NCI-H2107 (cell line): ENCODE measurements at regions not wholly inside any gene's neighbourhood (a gene's known extent, or its start where the extent isn't known, plus 50 kb on each side); places are given as distances from the start of the nearest gene placed in this dataset.
A peak's percentile ranks its signal among the peaks of the same experiment; 100 is the strongest.

Source experiments
- DNase-seq: peaks from one replicate; lab custom pipeline; 2025; lab: John Stamatoyannopoulos, UW

DNA sequence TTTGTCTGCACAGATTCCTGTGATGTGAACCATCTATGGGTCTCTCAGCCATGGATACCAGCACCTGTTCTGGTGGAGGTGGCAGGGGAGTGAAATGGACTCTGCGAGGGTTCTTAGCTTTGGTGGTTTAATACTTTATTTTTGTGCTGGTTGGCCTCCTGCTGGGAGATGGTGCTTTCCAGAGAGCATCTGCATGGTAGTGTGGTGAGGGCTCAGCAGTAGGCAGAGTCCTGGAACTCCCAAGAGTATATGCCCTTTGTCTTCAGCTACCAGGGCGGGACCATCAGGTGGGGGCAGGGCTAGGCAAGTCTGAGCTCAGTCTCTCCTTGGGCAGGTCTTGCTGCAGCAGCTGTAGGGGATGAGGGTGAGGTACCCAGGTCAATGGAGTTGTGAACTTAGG lies 97.5 kb upstream of the TRIM2 start:
- DNase-seq: peak; percentile 38

DNA sequence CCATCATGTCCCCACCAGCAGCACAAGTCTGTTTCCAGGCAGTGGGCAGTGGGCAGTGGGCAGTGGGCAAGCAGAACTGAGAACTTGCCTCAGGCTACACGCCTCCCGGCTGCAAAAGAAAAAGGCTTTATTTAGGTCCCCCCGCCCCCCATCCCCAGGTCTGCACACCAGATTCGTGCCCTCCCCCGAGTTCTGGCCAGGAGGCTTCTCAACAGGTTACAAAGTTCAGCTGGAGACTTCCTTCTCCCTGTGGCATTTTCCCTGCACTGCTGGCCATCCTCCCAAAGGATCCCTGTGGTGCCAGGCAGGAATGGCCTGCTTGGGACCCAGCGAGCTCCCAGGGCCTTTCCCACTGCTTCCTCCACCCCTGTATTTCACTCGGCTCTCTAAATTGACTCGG lies 97.0 kb upstream of the TRIM2 start:
- no peak for DNase-seq

DNA sequence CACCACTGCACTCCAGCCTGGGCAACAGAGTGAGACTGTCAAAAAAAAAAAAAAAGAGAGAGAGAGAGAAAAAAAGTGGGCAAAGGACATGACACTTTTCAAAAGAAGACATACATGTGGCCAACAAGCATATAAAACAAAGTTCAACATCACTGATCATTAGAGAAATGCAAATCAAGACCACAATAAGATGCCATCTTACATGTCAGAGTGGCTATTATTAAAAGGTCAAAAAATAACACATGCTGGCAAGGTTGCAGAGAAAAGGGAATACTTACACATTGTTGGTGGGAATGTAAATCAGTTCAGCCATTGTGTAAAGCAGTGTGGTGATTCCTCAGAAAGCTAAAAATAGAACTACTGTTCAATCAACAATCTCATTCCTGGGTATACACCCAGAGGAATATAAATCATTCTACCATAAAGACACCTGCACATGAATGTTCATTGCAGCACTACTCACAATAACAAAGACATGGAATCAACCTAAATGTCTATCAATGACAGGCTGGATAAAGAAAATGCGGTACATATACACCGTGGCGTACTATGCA lies 94.9 kb upstream of the TRIM2 start:
- DNase-seq: no peak

- DNase-seq: no peak
Measured at GRCh38 chr4:153110739-153111138, 93.5 kb upstream of the TRIM2 start.

DNA sequence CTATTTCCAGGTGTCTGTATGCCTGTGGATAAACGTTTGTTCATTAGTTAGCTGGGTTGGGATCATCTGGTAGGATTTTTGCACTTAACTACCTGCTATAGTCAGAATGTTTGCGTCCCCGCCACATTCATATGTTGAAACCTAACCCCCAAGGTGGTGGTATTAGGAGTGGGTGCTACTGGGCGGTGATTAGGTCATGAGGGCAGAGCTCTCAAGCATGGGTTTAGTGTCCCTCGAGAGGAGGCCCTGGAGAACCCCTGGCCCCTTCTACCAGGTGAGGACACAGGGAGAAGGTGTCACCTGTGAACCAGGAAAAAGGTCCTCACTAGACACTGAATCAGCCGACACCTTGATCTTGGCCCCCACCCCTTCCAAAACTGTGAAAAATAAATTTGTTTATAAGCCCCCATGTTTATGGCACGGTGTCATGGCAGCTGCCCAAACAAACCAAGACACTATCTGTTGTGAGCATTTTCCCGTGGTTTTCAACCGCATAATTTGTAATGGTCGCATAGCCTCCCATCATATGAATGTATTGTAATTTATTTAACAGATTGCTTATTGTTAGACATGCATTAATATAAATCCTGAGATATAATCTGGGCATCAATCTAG lies 92.7 kb upstream of the TRIM2 start:
- no peak for DNase-seq

GRCh38 chr4:153112041-153112441 lies 92.2 kb upstream of the TRIM2 start:
- no peak for DNase-seq

- no peak for DNase-seq
Measured at GRCh38 chr4:153113061-153113837, 91.0 kb upstream of the TRIM2 start.

DNA sequence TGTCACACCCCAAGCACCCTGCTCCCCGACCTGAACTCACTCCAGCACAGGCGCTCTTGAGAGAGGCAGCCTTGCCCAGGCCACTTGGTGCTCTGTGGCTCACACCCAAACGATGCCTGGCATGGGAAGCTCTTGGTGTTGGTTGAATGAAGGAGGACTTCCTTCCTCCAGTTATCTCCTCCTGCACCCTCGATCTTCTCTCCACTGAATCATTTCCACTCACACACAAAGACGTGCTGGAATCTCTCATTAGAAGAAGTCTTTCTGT lies 90.5 kb upstream of the TRIM2 start:
- DNase-seq: no peak

- DNase-seq: no peak
Measured at GRCh38 chr4:153114771-153115321, 89.4 kb upstream of the TRIM2 start.

- no peak for DNase-seq
Measured at GRCh38 chr4:153115322-153116290, 88.6 kb upstream of the TRIM2 start.

- no peak for DNase-seq
Measured at GRCh38 chr4:153116291-153116680, 88.0 kb upstream of the TRIM2 start.

GRCh38 chr4:153116801-153117200 lies 87.4 kb upstream of the TRIM2 start:
- no peak for DNase-seq

- DNase-seq: no peak
Measured at GRCh38 chr4:153117554-153117953, 86.7 kb upstream of the TRIM2 start.

DNA sequence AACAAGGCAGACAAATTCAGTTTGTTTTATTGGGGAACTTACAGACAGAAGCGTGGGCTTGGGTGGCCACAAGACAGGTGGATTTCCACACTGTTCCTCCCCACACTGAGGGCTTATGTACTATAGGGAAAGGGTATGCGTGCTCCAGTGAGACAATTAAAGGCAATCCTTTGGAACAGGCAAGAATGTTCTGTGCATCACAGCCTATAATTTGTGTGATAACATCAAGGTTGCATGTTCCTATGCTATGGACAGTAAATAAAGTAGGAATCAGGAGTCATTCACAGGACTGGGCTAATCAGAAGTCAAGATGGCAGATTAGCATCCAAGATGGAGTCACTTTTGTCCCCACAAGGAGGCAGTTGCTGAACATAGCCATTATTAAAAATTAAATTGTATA lies 84.6 kb upstream of the TRIM2 start:
- DNase-seq: no peak

DNA sequence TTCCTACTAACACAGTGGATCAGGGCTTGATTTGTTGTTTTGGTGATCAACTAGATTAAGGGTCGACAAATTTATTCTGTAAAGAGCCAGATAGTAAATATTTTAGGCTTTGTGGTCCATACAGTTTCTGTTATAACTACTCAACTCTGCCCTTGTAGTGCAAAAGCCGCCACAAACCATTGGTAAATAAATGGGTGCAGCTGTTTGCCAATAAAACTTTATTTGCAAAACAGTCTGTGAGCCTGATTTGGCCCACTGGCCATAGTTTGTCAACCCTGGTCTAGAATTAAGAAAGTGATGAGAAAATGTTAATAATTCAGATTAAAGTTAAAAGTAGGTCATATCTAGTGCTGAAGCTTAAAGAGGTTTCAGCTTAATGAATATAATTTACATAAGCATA lies 84.0 kb upstream of the TRIM2 start:
- DNase-seq: no peak

- DNase-seq: no peak
Measured at GRCh38 chr4:153122855-153123254, 81.4 kb upstream of the TRIM2 start.

- no peak for DNase-seq
Measured at GRCh38 chr4:153126137-153126536, 78.1 kb upstream of the TRIM2 start.

DNA sequence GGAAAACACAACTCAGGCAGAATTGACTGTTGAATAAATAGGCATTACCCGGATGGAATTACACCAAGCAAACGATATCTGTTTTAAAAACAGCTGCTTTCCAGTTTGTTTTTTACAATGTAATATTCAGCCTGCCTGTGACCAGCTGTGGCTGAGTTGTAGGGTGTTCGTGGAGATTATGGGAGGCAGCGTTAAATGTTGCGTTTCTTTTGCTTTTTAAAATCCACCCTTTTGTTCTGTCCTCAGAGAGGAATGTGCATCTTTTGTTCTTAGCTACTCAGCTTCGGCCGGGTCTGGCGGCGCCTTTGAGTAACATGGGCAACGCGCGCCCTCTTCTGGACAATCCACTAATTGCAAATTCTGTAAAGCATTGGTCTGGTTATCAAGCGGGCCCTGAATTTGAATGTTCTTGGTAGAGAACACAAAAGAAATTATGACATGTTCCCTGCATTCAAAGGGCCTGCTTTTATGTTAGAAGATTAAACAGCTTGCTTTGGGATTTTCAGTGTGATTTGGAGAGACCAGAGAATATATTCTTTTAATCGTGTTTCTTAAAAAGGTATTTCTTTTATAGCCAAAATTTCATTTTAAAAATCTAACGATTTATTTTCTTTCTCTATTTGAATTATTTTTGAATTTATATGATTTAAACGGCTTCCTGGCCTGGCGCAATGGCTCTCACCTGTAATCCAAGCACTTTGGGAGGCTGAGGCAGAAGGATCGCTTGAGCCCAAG lies 76.3 kb upstream of the TRIM2 start:
- DNase-seq: peak; percentile 49

GRCh38 chr4:153131596-153131995 lies 72.6 kb upstream of the TRIM2 start:
- DNase-seq: no peak

- no peak for DNase-seq
Measured at GRCh38 chr4:153137159-153137558, 67.1 kb upstream of the TRIM2 start.
